Breast epithelium (tissue), 3 donors: ENCODE measurements at regions not wholly inside any gene's neighbourhood (a gene's known extent, or its start where the extent isn't known, plus 50 kb on each side); places are given as distances from the start of the nearest gene placed in this dataset.

Experiments
- POLR2AphosphoS5 ChIP-seq, 3 donors: sonication (generic); formaldehyde crosslinking; IDR thresholded peaks; one replicate each; pipeline ENCODE4 v1.6.1; 2017; ENCODE audit warnings: antibody characterized with exemption in 3 of 3
- TF ChIP-seq, protein P1 (sequence below), 3 donors: fragments of 450-650 bp; IDR thresholded peaks; one replicate each; pipeline ENCODE4 v1.5.1; 2016 to 2017; ENCODE audit warnings: antibody characterized with exemption in 3 of 3, mild to moderate bottlenecking in 3 of 3, moderate library complexity in 3 of 3

DNA sequence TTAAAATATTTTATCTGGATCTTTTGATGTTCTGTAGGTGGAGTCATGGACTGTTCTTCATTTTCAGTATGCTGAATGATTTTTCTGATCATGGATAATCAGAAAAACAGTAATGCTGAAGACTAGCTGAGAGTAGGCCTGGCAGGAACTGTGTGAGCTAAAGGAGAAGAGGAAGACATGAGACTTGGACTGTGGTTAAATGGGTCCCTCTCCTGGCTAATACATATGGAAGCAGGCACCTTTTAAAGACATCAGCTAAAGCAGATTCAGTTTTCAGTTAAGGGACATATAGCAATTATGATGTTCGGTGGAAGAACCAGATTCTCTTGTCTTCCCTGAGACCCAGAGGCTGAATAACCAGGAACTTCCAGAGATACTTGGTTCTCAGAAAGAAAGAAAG is 169.4 kb downstream of the OLFM4 start:
- TF ChIP-seq, protein P1, sequence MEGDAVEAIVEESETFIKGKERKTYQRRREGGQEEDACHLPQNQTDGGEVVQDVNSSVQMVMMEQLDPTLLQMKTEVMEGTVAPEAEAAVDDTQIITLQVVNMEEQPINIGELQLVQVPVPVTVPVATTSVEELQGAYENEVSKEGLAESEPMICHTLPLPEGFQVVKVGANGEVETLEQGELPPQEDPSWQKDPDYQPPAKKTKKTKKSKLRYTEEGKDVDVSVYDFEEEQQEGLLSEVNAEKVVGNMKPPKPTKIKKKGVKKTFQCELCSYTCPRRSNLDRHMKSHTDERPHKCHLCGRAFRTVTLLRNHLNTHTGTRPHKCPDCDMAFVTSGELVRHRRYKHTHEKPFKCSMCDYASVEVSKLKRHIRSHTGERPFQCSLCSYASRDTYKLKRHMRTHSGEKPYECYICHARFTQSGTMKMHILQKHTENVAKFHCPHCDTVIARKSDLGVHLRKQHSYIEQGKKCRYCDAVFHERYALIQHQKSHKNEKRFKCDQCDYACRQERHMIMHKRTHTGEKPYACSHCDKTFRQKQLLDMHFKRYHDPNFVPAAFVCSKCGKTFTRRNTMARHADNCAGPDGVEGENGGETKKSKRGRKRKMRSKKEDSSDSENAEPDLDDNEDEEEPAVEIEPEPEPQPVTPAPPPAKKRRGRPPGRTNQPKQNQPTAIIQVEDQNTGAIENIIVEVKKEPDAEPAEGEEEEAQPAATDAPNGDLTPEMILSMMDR (IDR thresholded peaks at IDR 0.05): no peak
- no peak for TF ChIP-seq POLR2AphosphoS5 (IDR thresholded peaks at IDR 0.05)
